SK-N-DZ (cell line): ENCODE measurements at regions not wholly inside any gene's neighbourhood (a gene's known extent, or its start where the extent isn't known, plus 50 kb on each side); places are given as distances from the start of the nearest gene placed in this dataset.
A peak's percentile ranks its signal among the peaks of the same experiment; 100 is the strongest.

ENCODE experiments used
- DNase-seq: peaks from one replicate; pipeline ENCODE4 v3.0.0-alpha.2; 2015; ENCODE audit warnings: low spot score

- no peak for DNase-seq
Measured at GRCh38 chr13:97057176-97057575, 62.9 kb upstream of the OXGR1 start.

DNA sequence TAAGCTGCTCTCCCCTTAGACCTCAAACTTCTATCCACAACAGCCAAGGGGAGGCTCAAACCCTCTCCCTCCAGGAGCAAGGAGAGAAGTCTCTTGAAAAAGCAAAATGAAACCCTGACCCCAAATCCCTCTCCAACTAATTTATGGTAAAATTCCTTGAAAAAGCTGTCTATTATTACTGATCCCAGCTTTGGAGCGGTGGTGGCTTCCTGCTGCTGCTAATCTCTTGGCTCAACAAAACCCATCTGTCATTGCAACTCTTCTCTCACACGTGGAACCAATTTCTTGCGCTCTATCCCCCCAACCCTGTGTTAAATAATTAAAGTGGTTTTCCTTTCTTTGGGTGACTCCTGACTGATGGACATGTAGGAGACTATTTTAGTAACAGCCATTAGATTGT lies 64.1 kb upstream of the OXGR1 start:
- no peak for DNase-seq

DNA sequence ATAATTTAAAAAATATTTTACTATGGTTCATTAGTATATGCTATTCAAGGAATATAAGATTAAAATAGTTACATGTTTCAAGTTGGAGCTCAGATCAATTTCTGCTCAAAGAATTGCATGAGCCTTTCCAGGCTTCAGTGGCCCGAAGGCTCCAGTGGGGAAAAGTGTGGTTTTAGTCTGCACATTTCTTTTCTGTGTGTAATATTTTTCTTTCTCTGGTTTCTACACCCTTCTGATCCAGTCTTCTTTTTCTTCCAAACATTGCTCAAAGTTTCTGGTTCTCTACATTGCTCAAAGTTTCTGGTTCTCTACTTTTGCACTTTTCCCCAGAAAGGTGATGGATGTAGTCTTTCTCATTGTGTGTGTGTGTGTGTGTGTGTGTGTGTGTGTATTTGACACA lies 64.7 kb upstream of the OXGR1 start:
- no peak for DNase-seq

- DNase-seq = no peak
Measured at GRCh38 chr13:97067017-97067895, 73.0 kb upstream of the OXGR1 start.

DNA sequence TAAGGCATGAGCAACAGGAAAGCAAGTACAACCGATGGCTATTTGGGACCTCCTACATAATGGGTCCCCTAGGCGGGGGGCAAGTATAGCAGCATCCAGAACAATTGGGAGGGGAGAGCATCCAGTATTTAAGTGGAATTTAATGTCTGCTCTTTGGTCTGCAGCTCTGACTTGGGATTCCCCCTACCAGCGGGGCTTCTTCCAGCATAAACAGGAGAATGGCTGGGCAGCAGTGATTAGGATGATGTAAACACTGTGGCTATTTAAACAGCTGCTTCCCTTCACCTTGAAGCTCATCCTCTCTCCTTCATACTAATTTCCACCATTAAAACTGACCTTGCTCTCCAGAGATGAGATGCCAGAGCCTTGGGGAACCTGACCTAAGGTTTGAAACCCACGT lies 73.9 kb upstream of the OXGR1 start:
- no peak for DNase-seq

GRCh38 chr13:97069050-97069815 lies 75.0 kb upstream of the OXGR1 start:
- no peak for DNase-seq

DNA sequence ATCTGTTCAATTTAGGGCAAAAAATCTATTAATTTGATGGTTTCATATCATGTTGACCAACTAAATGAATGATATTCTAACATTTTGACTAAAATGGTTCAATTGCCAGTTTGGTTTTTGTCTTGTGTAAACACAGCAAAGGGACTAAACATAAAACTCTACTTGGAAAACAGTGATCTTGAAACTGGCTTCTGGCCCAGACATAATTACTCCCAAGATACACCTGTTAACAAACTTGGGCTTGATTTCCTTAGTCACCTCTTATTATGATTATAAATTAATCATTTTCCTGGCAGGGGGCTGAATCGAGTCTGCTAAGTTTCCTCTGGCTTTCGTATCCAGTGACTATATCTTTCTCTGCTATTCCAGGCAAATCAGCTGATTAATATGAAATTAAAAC lies 78.0 kb upstream of the OXGR1 start:
- DNase-seq = no peak

- no peak for DNase-seq
Measured at GRCh38 chr13:97074618-97075017, 80.3 kb upstream of the OXGR1 start.

DNA sequence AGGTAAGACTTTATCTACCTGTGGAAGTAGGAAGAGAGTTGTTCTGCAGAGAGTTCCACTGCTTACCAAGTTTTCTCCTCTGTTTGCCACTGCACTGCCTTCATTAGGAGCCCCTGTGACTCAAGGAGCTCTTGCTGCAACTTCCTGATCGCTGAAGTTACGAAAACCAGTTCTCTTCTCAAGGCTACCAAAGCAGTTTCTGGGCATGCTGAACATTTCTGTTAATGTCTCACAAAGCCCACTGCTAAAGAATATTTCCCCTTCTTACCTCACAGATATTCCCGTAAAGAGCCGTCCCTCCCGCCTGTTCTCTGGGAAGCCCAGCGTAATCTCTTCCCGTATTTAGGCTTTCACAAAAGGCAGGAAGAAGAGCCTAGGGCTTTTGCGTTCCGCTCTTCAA lies 82.6 kb upstream of the OXGR1 start:
- no peak for DNase-seq

DNA sequence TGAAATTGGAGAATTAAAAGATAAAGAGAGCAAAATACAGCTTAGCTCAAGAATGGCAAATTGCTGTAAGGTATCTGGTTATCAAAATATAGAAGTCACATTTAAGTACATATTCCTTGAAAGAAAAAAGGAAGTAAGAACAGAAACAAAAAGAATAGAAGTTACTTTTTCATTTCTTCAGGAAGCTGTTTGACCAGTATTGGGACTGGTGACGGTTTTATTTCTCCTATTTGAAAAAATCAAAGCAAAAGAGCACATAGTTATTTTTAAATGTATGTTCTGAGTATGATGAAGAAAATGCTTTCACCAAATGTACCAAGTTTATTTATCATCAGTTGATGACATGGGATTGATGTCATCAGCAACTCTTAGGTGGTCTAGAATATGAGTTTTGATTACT lies 83.1 kb upstream of the OXGR1 start:
- DNase-seq = no peak

- no peak for DNase-seq
Measured at GRCh38 chr13:97079726-97080125, 85.5 kb upstream of the OXGR1 start.

DNA sequence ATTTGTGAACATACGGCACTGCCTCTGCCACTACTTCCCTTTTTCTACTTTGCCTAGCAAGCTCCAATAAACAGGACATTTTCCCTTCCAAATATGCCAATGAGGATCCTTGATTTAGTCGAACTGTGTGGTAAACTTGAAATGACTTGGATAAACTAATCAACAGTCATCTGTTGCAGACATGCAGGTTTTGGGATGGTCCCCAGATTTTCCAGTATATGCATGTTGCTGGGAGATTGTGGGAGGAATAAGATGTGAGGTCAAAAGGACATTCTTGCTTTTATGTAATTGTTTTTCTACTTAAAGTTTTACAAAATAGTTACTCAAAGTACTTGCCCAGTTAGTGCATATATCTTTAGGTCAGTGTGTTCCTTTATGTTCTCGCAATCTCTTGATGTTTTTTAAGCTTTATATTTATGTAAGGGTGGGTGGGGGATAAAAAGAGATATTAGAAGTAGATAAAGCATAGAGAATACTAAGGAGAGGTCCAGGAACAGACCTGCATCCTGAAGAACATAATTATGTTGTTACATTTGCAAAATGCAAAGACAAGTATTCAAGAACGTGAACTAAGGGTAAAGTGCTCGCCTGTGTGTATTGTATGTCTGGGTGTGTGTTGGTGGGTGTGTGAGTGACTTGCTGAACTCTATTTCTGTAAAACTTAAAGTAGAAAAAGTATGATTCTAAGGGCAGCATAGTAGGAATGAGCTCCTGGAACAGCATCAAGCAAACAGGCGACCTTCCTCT lies 88.4 kb upstream of the OXGR1 start:
- DNase-seq = no peak

DNA sequence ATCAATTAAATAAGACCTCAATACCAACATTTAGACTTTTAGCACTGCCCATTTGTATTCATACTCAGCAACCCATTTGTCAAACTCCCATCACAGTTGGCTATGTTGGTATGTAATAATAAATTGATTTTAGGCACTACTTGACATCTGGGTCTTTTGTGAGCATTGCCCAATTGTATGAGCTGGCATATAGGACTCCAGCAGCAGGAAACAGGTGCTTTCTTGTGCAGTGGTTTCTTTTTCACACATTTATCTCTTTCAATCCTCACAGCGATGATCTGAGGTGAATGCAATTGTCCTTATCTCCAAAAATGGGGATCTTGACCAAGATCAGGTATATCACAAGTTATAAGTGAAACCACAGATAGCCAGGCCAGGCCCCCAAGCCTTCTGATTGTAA lies 96.9 kb upstream of the OXGR1 start:
- no peak for DNase-seq

DNA sequence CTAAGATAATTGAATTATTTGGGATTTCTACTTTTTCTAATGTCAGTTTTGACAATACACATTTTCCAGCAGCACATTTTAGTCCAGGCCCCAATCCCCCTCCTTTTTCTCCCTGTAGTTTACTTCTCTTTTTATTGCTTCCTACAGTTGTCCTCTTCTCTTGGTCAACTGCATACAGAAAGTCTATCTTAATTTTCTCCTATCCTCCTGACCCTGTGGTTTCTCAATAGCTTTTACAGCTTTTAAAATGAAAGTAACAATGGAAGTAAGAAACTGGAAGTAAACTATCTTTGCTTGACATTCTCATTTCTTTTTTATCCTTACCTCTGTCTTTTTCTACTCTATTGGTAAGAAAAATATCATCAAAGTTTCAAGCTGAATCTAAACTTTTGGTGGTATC lies 106.5 kb upstream of the OXGR1 start:
- no peak for DNase-seq

DNA sequence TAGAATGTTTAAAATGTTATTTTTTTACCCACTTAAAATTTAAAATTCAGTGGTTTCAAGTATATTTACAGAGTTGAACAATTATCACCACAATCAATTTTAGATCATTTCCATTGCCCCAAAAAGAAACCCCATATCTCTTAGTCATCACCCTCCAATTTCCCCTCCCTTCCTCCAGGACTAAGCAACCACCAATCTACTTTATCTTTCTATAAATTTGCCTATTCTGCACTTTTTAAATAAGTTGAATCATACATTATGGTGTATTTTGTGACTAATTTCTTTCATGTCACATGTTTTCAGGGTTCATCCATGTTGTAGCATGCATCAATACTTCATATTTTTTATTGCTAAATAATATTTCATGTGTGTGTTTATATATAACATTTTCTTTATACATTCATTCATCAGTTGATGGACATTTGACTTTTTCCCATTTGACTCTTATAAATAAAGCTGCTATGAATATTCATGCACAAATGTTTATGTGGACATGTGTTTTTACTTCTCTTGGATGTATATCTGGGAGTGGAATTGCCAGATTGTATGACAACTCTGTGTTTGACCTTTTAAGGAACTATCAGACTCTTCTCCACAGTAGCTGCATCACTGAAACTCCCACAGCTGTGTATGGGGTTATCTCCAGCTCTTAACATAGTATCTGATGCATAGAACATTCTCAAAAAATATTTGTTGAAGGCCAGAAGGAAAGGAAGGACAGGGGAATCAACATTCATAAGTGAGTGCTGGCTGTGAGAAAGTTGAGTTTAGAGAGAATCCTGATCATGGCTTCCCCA lies 107.8 kb upstream of the OXGR1 start:
- DNase-seq = no peak

GRCh38 chr13:97106323-97106722 lies 112.0 kb upstream of the OXGR1 start:
- no peak for DNase-seq

GRCh38 chr13:97107815-97108529 lies 113.7 kb upstream of the OXGR1 start:
- DNase-seq = peak; percentile 53

DNA sequence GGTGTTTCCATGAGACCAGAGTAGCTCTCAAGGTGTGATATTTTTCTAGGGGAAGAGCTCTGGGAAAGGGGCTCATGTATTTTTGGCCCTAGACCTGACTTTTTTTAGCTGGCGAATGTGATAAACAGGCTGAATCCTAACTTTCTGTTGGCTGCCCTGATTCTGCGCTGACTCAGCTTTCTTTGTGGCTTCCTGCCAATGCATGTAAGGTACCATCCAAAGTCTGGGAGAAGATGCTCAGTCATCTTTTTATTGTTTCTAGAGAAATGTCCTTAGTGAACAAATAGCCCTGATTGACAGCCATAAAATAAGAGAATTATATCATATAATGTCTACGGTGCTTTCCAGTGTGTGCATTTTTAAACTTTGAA lies 113.6 kb upstream of the MBNL2 start:
- DNase-seq = no peak

DNA sequence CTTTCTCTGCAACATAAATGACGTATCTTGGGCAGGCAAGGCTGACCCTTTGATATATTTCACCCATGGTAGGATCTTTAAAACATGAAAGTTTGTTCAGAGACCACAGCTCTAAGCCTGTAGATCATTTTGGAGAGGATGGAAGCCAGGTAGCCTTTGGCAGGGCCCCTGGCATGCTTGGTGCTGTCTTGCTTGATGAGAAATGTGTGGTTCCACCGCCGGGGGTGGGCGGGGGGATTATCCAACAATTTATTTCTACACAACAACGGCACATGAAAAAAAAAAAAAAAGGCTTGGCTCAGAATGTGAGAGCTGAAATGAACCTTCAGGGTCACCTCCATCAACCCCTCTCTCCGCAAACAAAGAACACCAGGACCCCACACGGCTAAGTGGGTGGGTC lies 112.9 kb upstream of the MBNL2 start:
- no peak for DNase-seq

DNA sequence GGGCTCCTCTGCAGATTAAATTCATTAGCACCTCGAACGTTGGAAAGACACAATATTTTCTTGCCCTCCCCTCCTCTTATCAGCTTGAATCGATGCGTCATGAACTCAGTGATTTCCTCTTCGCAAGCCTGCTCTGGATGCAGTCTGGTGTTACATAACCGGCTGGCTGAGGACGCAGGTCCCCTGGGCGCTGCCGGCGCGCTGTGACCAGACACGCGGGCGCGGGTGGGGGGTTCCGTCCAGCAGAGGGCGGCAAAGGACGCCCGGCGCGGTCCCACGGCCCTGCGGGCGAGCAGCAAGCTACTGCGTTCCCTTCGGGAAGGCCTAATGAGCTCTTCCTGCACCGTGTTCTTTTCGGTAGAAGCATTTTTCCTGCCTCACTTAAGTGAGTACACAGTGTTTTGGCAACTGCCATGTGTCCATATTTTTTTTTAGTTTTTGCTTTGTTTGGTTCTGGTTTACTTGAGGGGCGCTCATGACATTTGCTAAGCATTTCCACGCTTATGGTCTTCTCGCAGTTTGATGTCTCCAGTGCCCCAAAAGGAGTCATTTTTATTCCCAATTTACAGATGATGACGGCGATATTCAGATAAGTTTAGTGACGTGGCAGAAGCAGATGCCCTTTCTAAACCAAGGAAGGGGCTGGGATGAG lies 112.2 kb upstream of the MBNL2 start:
- peak; percentile 89 for DNase-seq
